ENCODE measurements at regions not wholly inside any gene's neighbourhood (a gene's known extent, or its start where the extent isn't known, plus 50 kb on each side); places are given as distances from the start of the nearest gene placed in this dataset.

- TF ChIP-seq REST (IDR thresholded peaks at IDR 0.05; ENCODE audit: unreplicated experiment) (no peak), ZNF331 (CRISPR knock-in tag; IDR thresholded peaks at IDR 0.05; ENCODE audit: low read depth) (no peak), JUNB (IDR thresholded peaks at IDR 0.05; ENCODE audit: unreplicated experiment) (no peak)
Observed at GRCh38 chr7:159226011-159226702, 81.5 kb upstream of the VIPR2 start (continued).

- Histone ChIP-seq H3K4me1 (ENCODE audit: insufficient read depth) (no peaks in the 10 kb centered on the region), H3K27me3 (ENCODE audit: insufficient read depth) (no peaks in the 10 kb centered on the region), H3K36me3 (ENCODE audit: insufficient read depth) (peaks cover 13% of the 10 kb centered on the region), H3F3A (replicated peaks; ENCODE audit: low read depth) (no peaks in the 10 kb centered on the region), H3K27ac (ENCODE audit: low read depth) (no peak overlapping the region), H3K79me2 (replicated peaks; ENCODE audit: insufficient read depth) (no peaks in the 10 kb centered on the region), H3K9me2 (ENCODE audit: insufficient read depth) (no peaks in the 10 kb centered on the region), H3K4me3 (no peak overlapping the region), H2AFZ (no peak overlapping the region), H3K4me2 (no peak overlapping the region), H4K20me1 (replicated peaks; ENCODE audit: insufficient read depth) (no peaks in the 10 kb centered on the region)
- no peak for DNase-seq (ENCODE audit: low spot score)
- H3K27me3 Mint-ChIP-seq (ENCODE audit: insufficient read depth, low read depth, poor library complexity) = no peaks in the 10 kb centered on the region
- H3K36me3 Mint-ChIP-seq (ENCODE audit: low read depth) = peaks cover 9% of the 10 kb centered on the region; the same call in 2 of the 3 replicates
- TF ChIP-seq EZH2 (IDR thresholded peaks at IDR 0.05; ENCODE audit: low read depth, unreplicated experiment) = no peak
- H3K9me3 Mint-ChIP-seq = peaks cover 92% of the 10 kb centered on the region
- no peak overlapping the region for H3K4me3 Mint-ChIP-seq
- no peaks in the 10 kb centered on the region for H3K4me1 Mint-ChIP-seq
- no peak for ATAC-seq
- no peak overlapping the region for H3K27ac Mint-ChIP-seq
Observed at GRCh38 chr7:159218607-159219006, 73.9 kb upstream of the VIPR2 start.

GRCh38 chr7:159218170-159218569 is 73.5 kb upstream of the VIPR2 start:
- Mint-ChIP-seq H3K4me3 (no peak overlapping the region), H3K27me3 (ENCODE audit: insufficient read depth, low read depth, poor library complexity) (no peaks in the 10 kb centered on the region), H3K27ac (no peak overlapping the region), H3K9me3 (peaks cover 92% of the 10 kb centered on the region), H3K36me3 (ENCODE audit: low read depth) (peaks cover 9% of the 10 kb centered on the region; the same call in 2 of the 3 replicates), H3K4me1 (no peaks in the 10 kb centered on the region)
- H3K79me2 ChIP-seq (replicated peaks; ENCODE audit: insufficient read depth) = no peaks in the 10 kb centered on the region
- DNase-seq (ENCODE audit: low spot score) (no peak), ATAC-seq (no peak)
- no peaks in the 10 kb centered on the region for H3K27me3 ChIP-seq (ENCODE audit: insufficient read depth)
- no peaks in the 10 kb centered on the region for H3K4me1 ChIP-seq (ENCODE audit: insufficient read depth)
- no peaks in the 10 kb centered on the region for H4K20me1 ChIP-seq (replicated peaks; ENCODE audit: insufficient read depth)
- H3K4me3 ChIP-seq = no peak overlapping the region
- H2AFZ ChIP-seq = no peak overlapping the region
- no peak overlapping the region for H3K4me2 ChIP-seq
- H3F3A ChIP-seq (replicated peaks; ENCODE audit: low read depth) = no peaks in the 10 kb centered on the region
- peaks cover 9% of the 10 kb centered on the region; the same call in 1 of the 2 replicates for H3K36me3 ChIP-seq (ENCODE audit: insufficient read depth)
- H3K9me2 ChIP-seq (ENCODE audit: insufficient read depth) = no peaks in the 10 kb centered on the region
- no peak overlapping the region for H3K27ac ChIP-seq (ENCODE audit: low read depth)
- TF ChIP-seq ETS1 (IDR thresholded peaks at IDR 0.05) = no peak
- no peak for TF ChIP-seq ZNF331 (CRISPR knock-in tag; IDR thresholded peaks at IDR 0.05; ENCODE audit: low read depth)
- no peak for TF ChIP-seq STAT1 (IDR thresholded peaks at IDR 0.05; ENCODE audit: unreplicated experiment)
- no peak for TF ChIP-seq JUNB (IDR thresholded peaks at IDR 0.05; ENCODE audit: unreplicated experiment)
- no peak for TF ChIP-seq CREB1 (CRISPR knock-in tag; IDR thresholded peaks at IDR 0.05; ENCODE audit: low read depth)
- no peak for TF ChIP-seq POLR2AphosphoS5 (IDR thresholded peaks at IDR 0.05; ENCODE audit: low read depth)
- no peak for TF ChIP-seq ZNF462 (CRISPR knock-in tag; IDR thresholded peaks at IDR 0.05)

Measured in GM23338 (cell line).